ENCODE measurements at regions not wholly inside any gene's neighbourhood (a gene's known extent, or its start where the extent isn't known, plus 50 kb on each side); places are given as distances from the start of the nearest gene placed in this dataset.

DNA sequence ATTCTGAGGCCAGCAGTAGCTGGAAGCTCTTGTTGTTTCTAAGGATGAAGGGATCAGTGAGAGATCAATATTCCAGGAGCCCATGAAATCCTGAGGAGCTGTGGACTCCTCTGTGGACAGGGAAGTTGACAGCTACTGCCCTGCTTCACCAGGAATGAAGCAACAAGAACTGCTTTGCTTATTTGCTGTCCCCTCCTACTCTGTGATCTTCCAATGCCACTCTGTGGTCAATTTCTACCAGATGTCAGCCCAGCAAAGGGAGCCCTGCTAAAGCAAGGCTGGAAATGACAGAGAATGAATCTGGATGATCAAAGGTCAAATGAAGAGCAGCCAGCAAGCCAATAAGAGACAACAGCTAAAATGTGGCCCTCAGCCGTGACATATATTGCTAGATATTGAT is 227.5 kb upstream of the CHRM2 start:
- TF ChIP-seq CHD4 (IDR thresholded peaks at IDR 0.05; ENCODE audit: borderline replicate concordance) (no peak), HDAC2 (IDR thresholded peaks at IDR 0.05) (no peak), CEBPB (IDR thresholded peaks at IDR 0.05) (no peak)
- TF ChIP-seq, protein P1, sequence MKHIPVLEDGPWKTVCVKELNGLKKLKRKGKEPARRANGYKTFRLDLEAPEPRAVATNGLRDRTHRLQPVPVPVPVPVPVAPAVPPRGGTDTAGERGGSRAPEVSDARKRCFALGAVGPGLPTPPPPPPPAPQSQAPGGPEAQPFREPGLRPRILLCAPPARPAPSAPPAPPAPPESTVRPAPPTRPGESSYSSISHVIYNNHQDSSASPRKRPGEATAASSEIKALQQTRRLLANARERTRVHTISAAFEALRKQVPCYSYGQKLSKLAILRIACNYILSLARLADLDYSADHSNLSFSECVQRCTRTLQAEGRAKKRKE (CRISPR knock-in tag; IDR thresholded peaks at IDR 0.05; ENCODE audit: low read depth): no peak
- no peaks in the 10 kb centered on the region; the same call in 2 of the 3 replicates for H3K9me3 ChIP-seq
- no peak for DNase-seq (ENCODE audit: low read depth in 1 of 2, low spot score in 1 of 2)
- H3K4me2 ChIP-seq: no peak overlapping the region
- H3K4me3 ChIP-seq: no peak overlapping the region
- ChIA-PET POLR2A (no interaction called here), CTCF (no interaction called here)
- no peak for FAIRE-seq
- WGBS (ENCODE audit: missing lambda C conversion rate): 0% methylated on average over 1 of the region's 1 CpG
- H3K27ac ChIP-seq: no peak overlapping the region
- no peaks in the 10 kb centered on the region for H3K4me1 ChIP-seq
- no peak for ATAC-seq

DNA sequence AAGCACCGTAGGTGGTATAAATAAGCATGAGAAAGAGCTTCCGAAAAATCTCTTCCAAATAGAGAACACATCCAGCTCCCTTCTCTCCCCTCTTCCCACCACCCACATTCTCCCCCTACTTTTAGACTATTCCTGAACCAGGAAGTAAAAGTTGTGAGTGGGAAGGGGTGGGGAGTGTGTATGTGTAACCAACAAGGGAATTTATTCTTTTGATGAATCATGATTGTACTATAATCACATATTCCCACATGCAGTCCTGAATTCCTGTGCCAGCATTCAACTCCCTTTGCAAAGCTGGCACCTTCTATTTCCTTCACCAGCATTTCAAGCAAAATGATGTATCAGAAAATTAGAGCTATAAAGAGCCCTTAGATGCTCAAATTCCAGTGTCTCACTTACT is 230.6 kb upstream of the CHRM2 start:
- TF ChIP-seq, protein P1 (CRISPR knock-in tag; IDR thresholded peaks at IDR 0.05; ENCODE audit: low read depth): no peak
- TF ChIP-seq CBX8 (IDR thresholded peaks at IDR 0.05): no peak
- TF ChIP-seq JUN (IDR thresholded peaks at IDR 0.05): no peak
- TF ChIP-seq MYC (IDR thresholded peaks at IDR 0.05; ENCODE audit: borderline replicate concordance, low read length): no peak
- no peak for TF ChIP-seq MAZ (IDR thresholded peaks at IDR 0.05; ENCODE audit: borderline replicate concordance, low read depth, low read length)
- H3K9me3 ChIP-seq: no peaks in the 10 kb centered on the region
- FAIRE-seq (no peak), DNase-seq (ENCODE audit: low read depth in 1 of 2, low spot score in 1 of 2) (no peak), ATAC-seq (no peak)
- no peak overlapping the region for H3K27ac ChIP-seq
- CTCF ChIA-PET: no interaction called here
- POLR2A ChIA-PET: no interaction called here
- no peak overlapping the region for H3K4me2 ChIP-seq
- H3K4me1 ChIP-seq: no peaks in the 10 kb centered on the region
- WGBS (ENCODE audit: missing lambda C conversion rate): 14% methylated on average over 2 of the region's 2 CpGs
- no peak overlapping the region for H3K4me3 ChIP-seq

DNA sequence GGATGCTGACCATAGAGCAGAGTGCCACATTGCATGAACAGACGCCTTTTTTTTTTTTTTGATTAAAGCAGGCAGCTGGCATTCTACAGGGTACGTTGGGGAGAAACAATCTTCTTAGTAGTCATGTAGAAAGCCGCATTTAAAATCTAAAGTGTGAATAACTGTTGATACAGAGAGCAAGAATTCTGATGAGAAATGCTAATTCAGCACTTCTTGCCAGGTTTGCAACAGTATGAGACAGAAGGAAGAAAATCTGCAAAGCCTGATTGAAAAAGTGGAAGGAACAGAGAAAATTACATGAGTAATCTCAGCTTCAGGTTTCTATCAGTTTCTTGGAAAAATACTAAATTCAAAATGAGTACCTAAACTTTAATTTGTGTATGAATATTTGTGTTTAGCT is 232.7 kb upstream of the CHRM2 start:
- H3K4me1 ChIP-seq: no peaks in the 10 kb centered on the region
- no peak overlapping the region for H3K4me3 ChIP-seq
- WGBS (ENCODE audit: missing lambda C conversion rate): 0% methylated on average over 3 of the region's 3 CpGs
- ChIA-PET POLR2A (no interaction called here), CTCF (no interaction called here)
- no peak for FAIRE-seq
- no peak for DNase-seq (ENCODE audit: low read depth in 1 of 2, low spot score in 1 of 2)
- H3K4me2 ChIP-seq: no peak overlapping the region
- TF ChIP-seq MAFK (IDR thresholded peaks at IDR 0.05; ENCODE audit: partially characterized antibody): peak; percentile 85
- TF ChIP-seq CHD2 (IDR thresholded peaks at IDR 0.05; ENCODE audit: low read length, partially characterized antibody): no peak
- no peak overlapping the region for H3K27ac ChIP-seq
- no peak for ATAC-seq
- H3K9me3 ChIP-seq: no peaks in the 10 kb centered on the region

DNA sequence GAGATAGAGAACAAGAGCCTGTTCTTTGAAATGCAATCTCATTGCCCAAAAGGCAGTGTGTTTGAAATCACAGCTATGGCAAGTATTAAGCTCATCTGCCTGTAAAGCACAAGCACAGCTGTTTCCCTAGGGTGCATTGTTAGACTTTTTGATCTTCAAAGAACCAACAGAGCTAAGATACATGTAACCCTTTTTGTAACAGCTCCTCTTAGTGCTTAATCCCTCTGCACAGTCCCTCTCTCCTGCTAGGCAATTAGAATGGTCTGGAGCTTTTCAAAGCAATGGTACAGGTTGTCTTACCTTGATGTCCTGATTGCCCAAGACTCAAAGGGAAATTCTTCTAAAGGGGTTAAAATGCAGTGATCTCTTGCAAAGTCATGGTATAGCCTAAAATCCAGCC is 249.6 kb upstream of the CHRM2 start:
- ChIA-PET POLR2A (no interaction called here), CTCF (interaction anchor here (0.6 to 0.7 kb wide), 3 partner anchors 18 to 687 kb away, joined by 3 to 4 read pairs (median 4); no protein-coding TSS in a partner anchor)
- Histone ChIP-seq H3K27ac (no peak overlapping the region), H3K9me3 (no peaks in the 10 kb centered on the region), H3K4me1 (no peaks in the 10 kb centered on the region), H3K4me3 (no peak overlapping the region), H3K4me2 (no peak overlapping the region)
- DNase-seq (ENCODE audit: low read depth in 1 of 2, low spot score in 1 of 2) (no peak), FAIRE-seq (no peak), ATAC-seq (no peak)
- TF ChIP-seq EHMT2 (IDR thresholded peaks at IDR 0.05; ENCODE audit: low read depth): no peak
- TF ChIP-seq EP300 (IDR thresholded peaks at IDR 0.05): no peak
- no peak for TF ChIP-seq POLR2AphosphoS2 (conservative IDR thresholded peaks at IDR 0.05; ENCODE audit: low read length)
- no peak for TF ChIP-seq JUNB (IDR thresholded peaks at IDR 0.05)
- TF ChIP-seq, protein P2, sequence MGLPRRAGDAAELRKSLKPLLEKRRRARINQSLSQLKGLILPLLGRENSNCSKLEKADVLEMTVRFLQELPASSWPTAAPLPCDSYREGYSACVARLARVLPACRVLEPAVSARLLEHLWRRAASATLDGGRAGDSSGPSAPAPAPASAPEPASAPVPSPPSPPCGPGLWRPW (IDR thresholded peaks at IDR 0.05): no peak
- no peak for TF ChIP-seq HOXB5 (CRISPR knock-in tag; IDR thresholded peaks at IDR 0.05)

DNA sequence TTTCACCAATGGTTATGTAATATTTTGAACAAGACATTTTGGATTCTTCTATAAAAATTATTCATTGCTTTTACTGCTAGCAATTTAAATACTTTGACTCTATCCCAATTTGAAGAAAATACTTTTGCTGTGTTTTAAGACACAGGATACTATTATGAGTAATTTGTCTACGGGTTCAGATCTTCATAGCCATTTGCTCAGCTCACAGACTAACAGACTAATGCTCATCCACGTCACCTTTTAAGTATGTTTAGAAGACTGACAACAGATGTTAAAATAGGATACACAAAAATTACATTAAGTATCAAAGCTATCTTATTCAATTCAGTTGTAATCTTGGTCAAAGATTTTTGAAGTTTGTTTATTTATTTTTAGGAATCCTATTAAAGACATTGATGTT is 251.3 kb upstream of the CHRM2 start:
- WGBS (ENCODE audit: missing lambda C conversion rate): 1% methylated on average over 2 of the region's 2 CpGs
- Histone ChIP-seq H3K4me1 (no peaks in the 10 kb centered on the region), H3K4me3 (no peak overlapping the region), H3K27ac (no peak overlapping the region), H3K9me3 (no peaks in the 10 kb centered on the region), H3K4me2 (no peak overlapping the region)
- FAIRE-seq (no peak), ATAC-seq (no peak), DNase-seq (ENCODE audit: low read depth in 1 of 2, low spot score in 1 of 2) (no peak)
- ChIA-PET CTCF (no interaction called here), POLR2A (no interaction called here)
- no peak for TF ChIP-seq EHMT2 (IDR thresholded peaks at IDR 0.05; ENCODE audit: low read depth)
- TF ChIP-seq EP300 (IDR thresholded peaks at IDR 0.05): no peak
- TF ChIP-seq MYC (IDR thresholded peaks at IDR 0.05; ENCODE audit: borderline replicate concordance, low read length): no peak
- TF ChIP-seq, protein P3, sequence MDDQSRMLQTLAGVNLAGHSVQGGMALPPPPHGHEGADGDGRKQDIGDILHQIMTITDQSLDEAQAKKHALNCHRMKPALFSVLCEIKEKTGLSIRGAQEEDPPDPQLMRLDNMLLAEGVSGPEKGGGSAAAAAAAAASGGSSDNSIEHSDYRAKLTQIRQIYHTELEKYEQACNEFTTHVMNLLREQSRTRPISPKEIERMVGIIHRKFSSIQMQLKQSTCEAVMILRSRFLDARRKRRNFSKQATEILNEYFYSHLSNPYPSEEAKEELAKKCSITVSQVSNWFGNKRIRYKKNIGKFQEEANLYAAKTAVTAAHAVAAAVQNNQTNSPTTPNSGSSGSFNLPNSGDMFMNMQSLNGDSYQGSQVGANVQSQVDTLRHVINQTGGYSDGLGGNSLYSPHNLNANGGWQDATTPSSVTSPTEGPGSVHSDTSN (IDR thresholded peaks at IDR 0.05): no peak
- no peak for TF ChIP-seq HEYL (CRISPR knock-in tag; IDR thresholded peaks at IDR 0.05)
- no peak for TF ChIP-seq TFCP2L1 (CRISPR knock-in tag; IDR thresholded peaks at IDR 0.05)
- TF ChIP-seq HDAC2 (IDR thresholded peaks at IDR 0.05): no peak
- TF ChIP-seq, protein P1 (CRISPR knock-in tag; IDR thresholded peaks at IDR 0.05; ENCODE audit: low read depth): no peak
- no peak for TF ChIP-seq ZNF302 (CRISPR knock-in tag; IDR thresholded peaks at IDR 0.05)
- no peak for TF ChIP-seq HOXB13 (CRISPR knock-in tag; IDR thresholded peaks at IDR 0.05; ENCODE audit: low read depth)
- TF ChIP-seq RCOR1 (IDR thresholded peaks at IDR 0.05; ENCODE audit: low read depth, low read length): no peak
- TF ChIP-seq, protein P4, sequence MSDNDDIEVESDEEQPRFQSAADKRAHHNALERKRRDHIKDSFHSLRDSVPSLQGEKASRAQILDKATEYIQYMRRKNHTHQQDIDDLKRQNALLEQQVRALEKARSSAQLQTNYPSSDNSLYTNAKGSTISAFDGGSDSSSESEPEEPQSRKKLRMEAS (IDR thresholded peaks at IDR 0.05): no peak
- TF ChIP-seq, protein P5, sequence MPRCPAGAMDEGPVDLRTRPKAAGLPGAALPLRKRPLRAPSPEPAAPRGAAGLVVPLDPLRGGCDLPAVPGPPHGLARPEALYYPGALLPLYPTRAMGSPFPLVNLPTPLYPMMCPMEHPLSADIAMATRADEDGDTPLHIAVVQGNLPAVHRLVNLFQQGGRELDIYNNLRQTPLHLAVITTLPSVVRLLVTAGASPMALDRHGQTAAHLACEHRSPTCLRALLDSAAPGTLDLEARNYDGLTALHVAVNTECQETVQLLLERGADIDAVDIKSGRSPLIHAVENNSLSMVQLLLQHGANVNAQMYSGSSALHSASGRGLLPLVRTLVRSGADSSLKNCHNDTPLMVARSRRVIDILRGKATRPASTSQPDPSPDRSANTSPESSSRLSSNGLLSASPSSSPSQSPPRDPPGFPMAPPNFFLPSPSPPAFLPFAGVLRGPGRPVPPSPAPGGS (IDR thresholded peaks at IDR 0.05): no peak
